HEK293T (cell line): ENCODE measurements at regions not wholly inside any gene's neighbourhood (a gene's known extent, or its start where the extent isn't known, plus 50 kb on each side); places are given as distances from the start of the nearest gene placed in this dataset.
A peak's percentile ranks its signal among the peaks of the same experiment; 100 is the strongest.

Experiments used
- CTCF ChIA-PET: fragments of 350-600 bp; formaldehyde crosslinking; extraction: SDS; loops from one replicate; lab custom pipeline; 2021; ENCODE audit warnings: antibody characterized with exemption, inconsistent platforms; lab: Yijun Ruan, JAX
- POLR2A ChIA-PET: fragments of 350-600 bp; formaldehyde crosslinking; extraction: SDS; loops from one replicate; lab custom pipeline; 2020; ENCODE audit warnings: antibody characterized with exemption, inconsistent platforms; lab: Yijun Ruan, JAX
- DNase-seq: peaks from one replicate; pipeline ENCODE4 v3.0.0; 2012; ENCODE audit warnings: mixed read lengths; ENCODE audit errors: extremely low spot score
- ARNT ChIP-seq: fragments of 450-650 bp; IDR thresholded peaks from 2 replicates; pipeline ENCODE4 v1.6.1; 2017; ENCODE audit warnings: mild to moderate bottlenecking
- BHLHE40 ChIP-seq: fragments of 450-650 bp; IDR thresholded peaks from 2 replicates; pipeline ENCODE4 v1.6.1; 2016; ENCODE audit warnings: mild to moderate bottlenecking, moderate library complexity, borderline replicate concordance
- CTBP1 ChIP-seq: fragments of 450-650 bp; IDR thresholded peaks from 2 replicates; pipeline ENCODE4 v1.6.1; 2016; ENCODE audit warnings: borderline replicate concordance
- ELF4 ChIP-seq: fragments of 450-650 bp; IDR thresholded peaks from 2 replicates; pipeline ENCODE4 v1.6.1; 2017; ENCODE audit warnings: antibody characterized with exemption
- FOXA1 ChIP-seq: fragments of 450-650 bp; IDR thresholded peaks from 2 replicates; pipeline ENCODE4 v1.6.1; 2016; ENCODE audit warnings: mild to moderate bottlenecking
- FOXK2 ChIP-seq: fragments of 450-650 bp; IDR thresholded peaks from 2 replicates; pipeline ENCODE4 v1.6.1; 2016; ENCODE audit warnings: mild to moderate bottlenecking
- FOXM1 ChIP-seq: fragments of 450-650 bp; IDR thresholded peaks from 2 replicates; pipeline ENCODE4 v1.6.1; 2017; ENCODE audit warnings: mild to moderate bottlenecking, borderline replicate concordance
- HDGF ChIP-seq: fragments of 450-650 bp; IDR thresholded peaks from 2 replicates; pipeline ENCODE4 v1.6.1; 2017; ENCODE audit warnings: antibody characterized with exemption, borderline replicate concordance
- L3MBTL2 ChIP-seq: fragments of 450-650 bp; conservative IDR thresholded peaks from 2 replicates; pipeline ENCODE4 v1.6.1; 2016; ENCODE audit warnings: mild to moderate bottlenecking
- LEF1 ChIP-seq: fragments of 450-650 bp; IDR thresholded peaks from 2 replicates; pipeline ENCODE4 v1.6.1; 2017; ENCODE audit warnings: mild to moderate bottlenecking, borderline replicate concordance
- NFRKB ChIP-seq: fragments of 450-650 bp; IDR thresholded peaks from 2 replicates; pipeline ENCODE4 v1.6.1; 2016; ENCODE audit warnings: mild to moderate bottlenecking, moderate library complexity
- PKNOX1 ChIP-seq: fragments of 450-650 bp; IDR thresholded peaks from 2 replicates; pipeline ENCODE4 v1.6.1; 2016
- SP1 ChIP-seq: fragments of 450-650 bp; IDR thresholded peaks from 2 replicates; pipeline ENCODE4 v1.6.1; 2017
- SUZ12 ChIP-seq: fragments of 450-650 bp; IDR thresholded peaks from 2 replicates; pipeline ENCODE4 v1.6.1; 2016; ENCODE audit warnings: mild to moderate bottlenecking
- TARDBP ChIP-seq: fragments of 450-650 bp; IDR thresholded peaks from 2 replicates; pipeline ENCODE4 v1.6.1; 2016
- ZNF384 ChIP-seq: fragments of 450-650 bp; IDR thresholded peaks from 2 replicates; pipeline ENCODE4 v1.6.1; 2016

GRCh38 chr4:100762738-100763137 is 244.9 kb upstream of the EMCN start:
- CTCF ChIA-PET, result no interaction called here
- TF ChIP-seq LEF1, result no peak
- no peak for TF ChIP-seq PKNOX1
- no peak for TF ChIP-seq FOXM1
- TF ChIP-seq FOXA1, result no peak
- no peak for TF ChIP-seq L3MBTL2
- TF ChIP-seq SP1, result no peak
- no peak for TF ChIP-seq FOXK2

GRCh38 chr4:100754751-100755150 is 236.9 kb upstream of the EMCN start:
- ChIA-PET CTCF (no interaction called here), POLR2A (no interaction called here)
- TF ChIP-seq FOXK2 (no peak), HDGF (no peak), SUZ12 (no peak), LEF1 (no peak), ZNF384 (no peak), L3MBTL2 (no peak), FOXM1 (no peak), FOXA1 (no peak), BHLHE40 (no peak), PKNOX1 (no peak), ELF4 (no peak), ARNT (no peak), SP1 (no peak), CTBP1 (no peak)
- no peak for DNase-seq

More at GRCh38 chr4:100762738-100763137, 244.9 kb upstream of the EMCN start:
- POLR2A ChIA-PET, result no interaction called here
- no peak for DNase-seq

DNA sequence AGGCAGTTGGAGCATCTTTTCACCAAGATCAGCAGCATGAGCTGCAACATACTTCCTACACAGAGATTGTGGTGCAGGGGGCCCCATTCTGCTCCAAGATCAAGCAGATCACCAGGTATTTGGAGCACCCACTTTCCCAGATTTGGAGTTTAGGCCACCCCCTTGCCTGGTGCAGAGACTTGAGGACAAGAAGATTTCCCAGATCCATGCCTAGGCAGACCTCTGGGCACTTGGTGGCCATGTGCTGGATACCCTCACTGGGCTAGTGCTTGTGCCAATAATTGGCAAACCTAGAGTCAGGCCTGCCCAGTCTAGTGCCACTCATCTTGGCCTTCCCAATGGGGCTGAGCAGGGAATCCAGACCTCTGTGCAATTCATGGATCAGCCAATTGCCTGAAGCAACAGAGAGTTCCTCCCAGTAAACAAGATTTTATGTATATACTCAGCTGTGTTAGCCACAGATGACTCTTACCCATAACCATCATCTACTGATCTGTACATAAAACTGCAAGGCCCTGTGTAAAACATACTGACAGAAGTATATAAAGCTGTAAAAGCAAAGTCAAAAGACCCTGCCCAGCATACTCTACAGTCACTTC is 228.4 kb upstream of the EMCN start:
- DNase-seq, result no peak
- TF ChIP-seq NFRKB, result no peak
- TF ChIP-seq HDGF, result no peak
- no peak for TF ChIP-seq L3MBTL2
- TF ChIP-seq PKNOX1, result no peak
- TF ChIP-seq LEF1, result no peak
- no peak for TF ChIP-seq FOXK2
- no peak for TF ChIP-seq ARNT
- TF ChIP-seq ELF4, result no peak
- TF ChIP-seq SUZ12, result no peak
- no peak for TF ChIP-seq SP1
- no peak for TF ChIP-seq ZNF384
- TF ChIP-seq FOXM1, result no peak
- no peak for TF ChIP-seq BHLHE40
- TF ChIP-seq TARDBP, result no peak
- no peak for TF ChIP-seq CTBP1
- no peak for TF ChIP-seq FOXA1
- CTCF ChIA-PET, result interaction anchor here (0.6 kb wide), 1 partner anchor 292 kb away, joined by 9 read pairs; no protein-coding TSS in a partner anchor
- POLR2A ChIA-PET, result no interaction called here

GRCh38 chr4:100742045-100742444 is 224.2 kb upstream of the EMCN start:
- POLR2A ChIA-PET, result no interaction called here
- DNase-seq, result peak; percentile 13
- CTCF ChIA-PET, result no interaction called here
- TF ChIP-seq FOXK2 (no peak), FOXA1 (no peak), SP1 (no peak), TARDBP (no peak), PKNOX1 (0 out of 2 replicates have a peak, but pooled peaks have one; percentile 6), FOXM1 (no peak), BHLHE40 (no peak)

- POLR2A ChIA-PET, result no interaction called here
- no peak for DNase-seq
- no peak for TF ChIP-seq ZNF384
- TF ChIP-seq ARNT, result no peak
- TF ChIP-seq L3MBTL2, result no peak
- no peak for TF ChIP-seq SP1
- TF ChIP-seq ELF4, result no peak
- no peak for TF ChIP-seq FOXA1
- TF ChIP-seq SUZ12, result no peak
- no peak for TF ChIP-seq PKNOX1
- TF ChIP-seq LEF1, result no peak
- no peak for TF ChIP-seq TARDBP
- no peak for TF ChIP-seq HDGF
- no peak for TF ChIP-seq CTBP1
- CTCF ChIA-PET, result no interaction called here
These were observed 221.6 kb upstream of the EMCN start for GRCh38 chr4:100739426-100739825.
